ENCODE measurements at regions not wholly inside any gene's neighbourhood (a gene's known extent, or its start where the extent isn't known, plus 50 kb on each side); places are given as distances from the start of the nearest gene placed in this dataset.

GRCh38 chr6:95448208-95448607 lies 129.1 kb upstream of the MANEA start:
- TF ChIP-seq POLR2AphosphoS5 (IDR thresholded peaks at IDR 0.05) (no peak), CTCF (IDR thresholded peaks at IDR 0.05) (no peak)

Data from prostate gland (tissue), 2 donors.